ENCODE measurements at regions not wholly inside any gene's neighbourhood (a gene's known extent, or its start where the extent isn't known, plus 50 kb on each side); places are given as distances from the start of the nearest gene placed in this dataset.
"Not testable (repeated sequence)": the region's sequence is repeated elsewhere in the genome, so short reads cannot be mapped to it uniquely, and the experiment has no call there.

DNA sequence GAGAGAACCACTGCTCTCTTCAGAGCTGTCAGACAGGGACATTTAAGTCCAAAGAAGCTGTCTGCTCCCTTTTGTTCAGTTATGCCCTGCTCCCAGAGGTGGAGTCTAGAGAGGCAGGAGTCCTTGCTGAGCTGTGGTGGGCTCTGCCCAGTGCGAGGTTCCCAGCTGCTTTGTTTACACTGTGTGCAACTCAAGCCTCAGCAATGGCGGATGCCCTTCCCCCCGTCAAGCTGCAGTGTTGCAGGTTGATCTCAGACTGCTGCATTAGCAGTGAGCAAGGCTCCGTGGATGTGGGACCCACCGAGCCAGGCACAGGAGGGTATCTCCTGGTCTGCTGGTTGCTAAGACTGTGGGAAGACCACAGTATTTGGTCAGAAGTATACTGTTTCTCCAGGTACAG lies 438.9 kb downstream of the ARL4A start:
- no peak overlapping the region for H3K9ac ChIP-seq (ENCODE audit: low read depth, low read length)
- no peaks in the 10 kb centered on the region for H3K36me3 ChIP-seq (ENCODE audit: insufficient read depth, low read length)
- no peaks in the 10 kb centered on the region for H3K9me3 ChIP-seq (ENCODE audit: control insufficient read depth, insufficient read depth, low read length)
- H3K4me1 ChIP-seq (ENCODE audit: insufficient read depth, low read length) = no peaks in the 10 kb centered on the region

DNA sequence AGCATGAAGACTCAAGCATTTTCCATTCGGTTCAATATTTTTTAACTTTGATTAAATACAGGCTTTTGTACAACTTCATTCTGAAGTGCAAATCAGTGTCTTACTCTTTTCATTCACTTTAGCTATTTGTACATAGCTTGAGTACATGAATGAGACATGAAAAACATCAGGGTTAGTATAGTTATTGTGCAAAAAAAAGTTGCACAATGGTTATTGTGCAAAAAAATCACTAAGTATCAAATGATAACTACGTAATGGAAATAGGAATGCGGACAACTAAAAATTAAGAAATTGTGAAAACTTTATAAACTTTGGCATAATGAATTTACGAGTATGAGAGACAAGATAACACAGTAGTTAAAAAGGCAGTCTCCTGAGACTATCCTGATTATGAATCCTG lies 442.9 kb downstream of the ARL4A start:
- Histone ChIP-seq H3K4me1 (ENCODE audit: insufficient read depth, low read length) (no peaks in the 10 kb centered on the region), H3K9ac (ENCODE audit: low read depth, low read length) (no peak overlapping the region), H3K36me3 (ENCODE audit: insufficient read depth, low read length) (no peaks in the 10 kb centered on the region)

DNA sequence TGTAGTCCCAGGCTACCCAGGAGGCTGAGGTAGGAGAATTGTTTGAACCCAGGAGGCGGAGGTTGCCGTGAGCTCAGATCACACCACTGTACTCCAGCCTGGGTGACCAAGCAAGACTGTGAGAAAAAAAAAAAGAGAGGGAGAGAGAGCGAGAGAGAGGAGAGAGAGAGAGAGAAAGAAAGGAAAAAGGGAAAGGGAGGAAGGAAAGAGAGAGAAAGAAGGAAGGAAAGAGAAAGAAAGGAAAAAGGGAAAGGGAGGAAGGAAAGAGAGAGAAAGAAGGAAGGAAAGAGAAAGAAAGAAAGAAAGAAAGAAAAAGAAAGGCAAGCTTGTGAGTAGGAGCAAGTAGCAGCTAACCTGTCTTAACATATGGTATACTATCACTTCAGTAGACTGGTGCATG lies 443.5 kb downstream of the ARL4A start:
- H3K9ac ChIP-seq (ENCODE audit: low read depth, low read length); H3K9me3 ChIP-seq (ENCODE audit: control insufficient read depth, insufficient read depth, low read length); H3K4me1 ChIP-seq (ENCODE audit: insufficient read depth, low read length); H3K36me3 ChIP-seq (ENCODE audit: insufficient read depth, low read length): not testable (repeated sequence)

More for the DNA sequence above, 442.9 kb downstream of the ARL4A start:
- H3K9me3 ChIP-seq (ENCODE audit: control insufficient read depth, insufficient read depth, low read length) = no peaks in the 10 kb centered on the region

DNA sequence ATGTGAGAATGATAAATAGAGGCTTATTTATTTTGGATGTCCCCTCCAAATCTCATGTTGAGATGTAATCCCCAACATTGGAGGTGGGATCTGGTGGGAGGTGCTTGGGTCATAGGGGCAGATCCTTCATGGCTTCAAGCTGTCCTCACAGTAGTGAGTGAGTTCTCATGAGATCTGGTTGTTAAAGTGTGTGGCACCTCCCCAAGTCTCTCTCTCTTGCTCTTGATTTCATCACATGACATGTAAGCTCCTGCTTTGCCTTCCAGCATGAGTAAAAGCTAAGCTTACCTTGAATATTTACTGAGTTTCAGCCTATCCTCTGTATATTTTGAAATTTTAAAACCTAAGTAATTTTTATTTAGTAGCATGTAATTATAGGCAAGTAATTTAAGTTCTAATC lies 444.9 kb downstream of the ARL4A start:
- no peak overlapping the region for H3K9ac ChIP-seq (ENCODE audit: low read depth, low read length)
- H3K4me1 ChIP-seq (ENCODE audit: insufficient read depth, low read length) = no peaks in the 10 kb centered on the region
- no peaks in the 10 kb centered on the region for H3K36me3 ChIP-seq (ENCODE audit: insufficient read depth, low read length)
- no peaks in the 10 kb centered on the region for H3K9me3 ChIP-seq (ENCODE audit: control insufficient read depth, insufficient read depth, low read length)

DNA sequence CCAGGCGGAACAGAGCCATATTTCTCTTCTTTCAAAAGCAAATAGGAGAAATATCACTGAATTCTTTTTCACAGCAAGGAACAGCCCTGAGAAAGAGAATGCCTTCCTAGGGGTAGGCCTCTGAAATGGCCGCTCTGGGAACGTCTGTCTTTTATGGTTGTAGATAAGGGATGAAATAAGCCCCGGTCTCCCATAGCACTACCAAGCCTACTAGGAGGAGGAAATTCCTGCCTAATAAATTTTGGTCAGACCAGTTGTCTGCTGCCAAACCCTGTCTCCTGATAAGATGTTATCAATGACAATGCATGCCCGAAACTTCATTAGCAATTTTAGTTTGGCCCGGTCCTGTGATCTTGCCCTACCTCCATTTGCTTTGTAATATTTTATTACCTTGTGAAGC lies 448.9 kb downstream of the ARL4A start:
- not testable (repeated sequence) for H3K4me1 ChIP-seq (ENCODE audit: insufficient read depth, low read length); H3K36me3 ChIP-seq (ENCODE audit: insufficient read depth, low read length); H3K9ac ChIP-seq (ENCODE audit: low read depth, low read length); H3K9me3 ChIP-seq (ENCODE audit: control insufficient read depth, insufficient read depth, low read length)

DNA sequence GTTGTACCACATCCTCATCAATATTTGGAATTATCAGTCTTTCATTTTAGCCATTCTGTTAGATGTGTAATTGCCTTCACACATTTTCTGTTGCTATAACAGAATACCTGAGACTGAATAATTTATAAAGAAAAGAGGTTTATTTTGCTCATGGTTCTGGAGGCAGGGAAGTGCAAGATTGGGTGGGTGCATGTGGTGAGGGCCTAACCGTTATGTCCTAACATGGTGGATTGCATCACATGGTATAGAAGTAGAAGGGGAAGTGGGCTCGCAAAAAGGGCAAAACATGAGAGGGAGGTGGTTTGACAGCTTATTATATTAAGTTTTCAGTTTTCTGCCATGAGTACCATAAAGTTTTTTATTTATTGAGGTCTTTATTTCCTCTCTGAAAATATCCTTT lies 452.0 kb downstream of the ARL4A start:
- Histone ChIP-seq H3K9ac (ENCODE audit: low read depth, low read length) (no peak overlapping the region), H3K4me1 (ENCODE audit: insufficient read depth, low read length) (no peaks in the 10 kb centered on the region), H3K36me3 (ENCODE audit: insufficient read depth, low read length) (no peaks in the 10 kb centered on the region; the same call in 1 of the 2 replicates), H3K9me3 (ENCODE audit: control insufficient read depth, insufficient read depth, low read length) (no peaks in the 10 kb centered on the region)

DNA sequence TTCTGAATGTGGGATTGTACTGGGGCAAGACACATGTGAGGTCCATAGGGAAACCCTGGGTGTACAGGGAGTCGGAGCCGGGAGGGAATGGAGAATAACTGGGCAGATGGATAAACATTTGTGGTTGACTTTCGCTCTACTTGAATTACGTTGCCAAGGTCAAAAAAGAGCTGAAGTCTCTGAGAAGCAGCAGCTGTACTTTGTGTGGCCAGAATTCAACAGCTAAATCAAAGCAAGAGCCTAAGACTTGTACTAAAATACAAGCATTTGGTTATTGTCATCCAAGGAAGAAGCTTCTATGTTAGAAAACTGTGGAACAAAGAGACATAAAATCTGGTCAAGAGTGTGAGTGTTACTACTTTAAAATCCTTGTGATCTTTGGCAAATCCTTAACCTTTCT lies 457.2 kb downstream of the ARL4A start:
- Histone ChIP-seq H3K9ac (ENCODE audit: low read depth, low read length) (no peak overlapping the region), H3K9me3 (ENCODE audit: control insufficient read depth, insufficient read depth, low read length) (no peaks in the 10 kb centered on the region), H3K36me3 (ENCODE audit: insufficient read depth, low read length) (no peaks in the 10 kb centered on the region), H3K4me1 (ENCODE audit: insufficient read depth, low read length) (no peaks in the 10 kb centered on the region)

DNA sequence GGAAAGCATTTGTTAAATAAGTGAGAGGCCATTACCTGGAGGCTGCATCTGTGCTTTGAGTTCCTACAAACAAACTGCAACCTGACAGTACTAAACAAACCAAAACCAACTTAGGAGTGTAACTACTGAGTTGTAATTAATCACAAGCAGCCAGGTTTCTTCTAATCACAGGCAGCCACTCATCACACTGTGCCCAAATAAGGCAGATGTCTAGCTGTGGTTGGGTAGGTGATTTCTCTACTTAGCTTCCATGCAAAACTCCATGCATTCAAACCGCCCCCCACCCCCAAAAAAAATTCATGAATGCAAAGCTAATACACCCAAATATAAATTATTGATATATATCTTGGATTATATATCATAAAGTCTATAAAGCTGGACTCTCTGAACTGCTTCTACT lies 461.1 kb downstream of the ARL4A start:
- Histone ChIP-seq H3K36me3 (ENCODE audit: insufficient read depth, low read length) (no peaks in the 10 kb centered on the region), H3K9ac (ENCODE audit: low read depth, low read length) (no peak overlapping the region), H3K9me3 (ENCODE audit: control insufficient read depth, insufficient read depth, low read length) (no peaks in the 10 kb centered on the region), H3K4me1 (ENCODE audit: insufficient read depth, low read length) (peaks cover 6% of the 10 kb centered on the region; the same call in 1 of the 2 replicates)

DNA sequence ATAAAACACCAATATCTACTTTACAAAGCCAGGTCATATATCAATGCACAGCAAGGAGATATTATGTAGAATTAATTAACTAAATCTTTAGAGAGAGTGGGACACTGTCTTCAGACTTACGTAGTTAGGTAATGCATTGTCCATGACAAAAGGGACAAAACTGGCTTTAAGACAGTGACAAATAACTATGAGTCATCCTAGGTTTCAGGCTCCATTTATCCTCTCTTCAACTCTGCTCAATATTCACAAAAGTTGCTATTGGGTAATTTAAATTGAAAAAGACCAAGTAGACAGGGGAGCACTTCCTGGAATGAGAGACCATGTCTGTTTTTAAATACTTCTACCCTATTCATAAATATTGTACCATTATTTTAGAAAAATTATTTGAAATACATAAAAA lies 464.5 kb downstream of the ARL4A start:
- H3K36me3 ChIP-seq (ENCODE audit: insufficient read depth, low read length) = no peaks in the 10 kb centered on the region
- peaks cover 6% of the 10 kb centered on the region; the same call in 1 of the 2 replicates for H3K4me1 ChIP-seq (ENCODE audit: insufficient read depth, low read length)
- H3K9me3 ChIP-seq (ENCODE audit: control insufficient read depth, insufficient read depth, low read length) = no peaks in the 10 kb centered on the region
- H3K9ac ChIP-seq (ENCODE audit: low read depth, low read length) = no peak overlapping the region

DNA sequence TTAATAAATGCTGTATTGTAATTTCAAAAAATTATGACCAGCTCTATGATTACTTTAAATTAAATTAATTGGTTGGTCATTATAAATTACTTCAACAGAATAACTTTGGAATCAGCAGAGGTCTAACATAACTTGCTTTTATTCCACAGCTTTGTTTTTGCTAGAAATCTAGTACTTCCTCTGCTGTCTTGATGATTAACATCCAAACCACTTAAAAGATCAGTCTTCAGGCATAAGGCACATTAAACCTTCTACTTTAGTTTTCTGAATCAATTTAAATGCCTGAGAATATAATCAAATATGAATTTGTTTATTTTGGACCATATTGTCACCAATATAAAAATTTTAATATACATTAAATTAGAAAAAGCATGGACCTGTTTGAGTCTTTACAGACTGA lies 465.3 kb downstream of the ARL4A start:
- Histone ChIP-seq H3K36me3 (ENCODE audit: insufficient read depth, low read length) (no peaks in the 10 kb centered on the region), H3K4me1 (ENCODE audit: insufficient read depth, low read length) (peaks cover 6% of the 10 kb centered on the region; the same call in 1 of the 2 replicates), H3K9me3 (ENCODE audit: control insufficient read depth, insufficient read depth, low read length) (no peaks in the 10 kb centered on the region), H3K9ac (ENCODE audit: low read depth, low read length) (no peak overlapping the region)

DNA sequence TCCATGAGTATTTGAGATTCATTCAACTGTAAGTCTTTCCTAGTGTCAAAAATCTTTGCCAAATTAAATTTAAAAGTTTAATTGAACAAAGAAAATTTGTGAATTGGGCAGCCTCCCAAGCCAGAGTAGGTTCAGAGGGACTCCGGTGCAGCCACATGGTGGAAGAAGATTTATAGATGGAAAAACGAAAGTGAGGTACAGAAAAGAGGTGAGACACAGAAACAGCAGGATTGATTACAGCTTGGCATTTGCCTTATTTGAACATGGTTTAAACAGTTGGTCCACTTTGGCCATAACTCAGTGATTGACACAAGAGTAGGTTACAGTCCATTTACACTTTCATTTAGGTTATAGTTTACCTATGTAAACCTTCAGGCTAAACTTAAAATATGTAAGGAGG lies 465.8 kb downstream of the ARL4A start:
- H3K4me1 ChIP-seq (ENCODE audit: insufficient read depth, low read length) = peaks cover 6% of the 10 kb centered on the region; the same call in 1 of the 2 replicates
- H3K9ac ChIP-seq (ENCODE audit: low read depth, low read length) = no peak overlapping the region
- no peaks in the 10 kb centered on the region for H3K9me3 ChIP-seq (ENCODE audit: control insufficient read depth, insufficient read depth, low read length)
- H3K36me3 ChIP-seq (ENCODE audit: insufficient read depth, low read length) = no peaks in the 10 kb centered on the region

DNA sequence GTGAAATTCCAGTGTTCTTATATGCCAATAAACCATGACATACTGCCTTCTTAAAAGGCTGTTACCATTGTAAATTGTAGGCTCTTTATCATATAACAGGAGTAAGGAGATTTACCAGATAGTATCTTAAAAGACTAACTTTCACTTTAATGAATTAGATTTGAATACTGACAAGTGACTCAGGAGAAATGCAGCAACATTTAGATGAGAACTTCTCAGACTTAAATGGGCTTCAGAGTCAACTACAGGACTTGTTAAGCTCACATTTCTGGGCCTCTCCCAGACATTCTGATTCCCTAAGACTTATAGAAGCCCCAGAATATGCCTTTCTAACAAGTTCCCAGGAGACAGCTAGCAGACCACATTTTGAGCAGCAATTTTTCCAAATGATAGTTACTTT lies 466.3 kb downstream of the ARL4A start:
- Histone ChIP-seq H3K9ac (ENCODE audit: low read depth, low read length) (no peak overlapping the region), H3K36me3 (ENCODE audit: insufficient read depth, low read length) (no peaks in the 10 kb centered on the region), H3K4me1 (ENCODE audit: insufficient read depth, low read length) (peaks cover 6% of the 10 kb centered on the region; the same call in 1 of the 2 replicates), H3K9me3 (ENCODE audit: control insufficient read depth, insufficient read depth, low read length) (no peaks in the 10 kb centered on the region)

DNA sequence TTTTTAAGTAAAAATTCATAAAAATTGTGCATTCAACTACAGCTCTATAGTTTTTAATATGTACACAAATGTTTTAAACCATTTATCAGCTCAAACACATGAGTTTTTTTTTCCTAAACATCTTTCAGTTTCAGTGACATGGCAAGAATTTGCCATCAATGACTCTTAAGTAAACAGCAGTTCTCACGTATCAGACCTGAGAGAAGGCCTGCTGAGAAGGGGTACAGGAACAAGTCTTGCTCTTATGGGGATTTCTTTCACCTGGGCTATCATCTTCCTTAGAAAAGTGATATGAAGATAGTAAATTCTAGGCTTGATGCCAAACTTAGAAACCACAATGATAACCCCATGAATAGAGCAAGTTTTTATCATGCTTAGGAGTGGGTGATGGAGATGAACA lies 467.8 kb downstream of the ARL4A start:
- no peak overlapping the region for H3K9ac ChIP-seq (ENCODE audit: low read depth, low read length)
- no peaks in the 10 kb centered on the region for H3K9me3 ChIP-seq (ENCODE audit: control insufficient read depth, insufficient read depth, low read length)
- no peaks in the 10 kb centered on the region for H3K36me3 ChIP-seq (ENCODE audit: insufficient read depth, low read length)
- H3K4me1 ChIP-seq (ENCODE audit: insufficient read depth, low read length) = peaks cover 6% of the 10 kb centered on the region; the same call in 1 of the 2 replicates

DNA sequence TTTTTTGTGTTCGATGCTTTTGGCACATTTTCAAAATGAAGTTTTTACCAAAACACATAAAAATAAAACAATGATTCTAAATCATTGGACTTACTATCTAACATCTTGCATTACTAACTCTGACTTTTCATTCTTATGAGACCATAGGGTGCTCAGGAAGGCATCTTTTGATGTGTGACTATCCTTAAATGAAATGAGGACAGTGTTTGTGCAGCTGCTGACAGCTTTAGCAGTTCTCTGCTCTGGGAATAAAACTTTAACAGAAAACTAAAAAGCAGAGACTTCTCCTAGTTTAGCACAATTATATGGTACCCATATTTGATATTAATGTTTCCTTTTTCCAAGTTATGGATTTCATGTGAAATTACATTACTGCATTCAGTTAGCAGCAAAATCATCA lies 471.6 kb downstream of the ARL4A start:
- no peaks in the 10 kb centered on the region for H3K9me3 ChIP-seq (ENCODE audit: control insufficient read depth, insufficient read depth, low read length)
- H3K36me3 ChIP-seq (ENCODE audit: insufficient read depth, low read length) = no peaks in the 10 kb centered on the region
- no peaks in the 10 kb centered on the region for H3K4me1 ChIP-seq (ENCODE audit: insufficient read depth, low read length)
- H3K9ac ChIP-seq (ENCODE audit: low read depth, low read length) = no peak overlapping the region

DNA sequence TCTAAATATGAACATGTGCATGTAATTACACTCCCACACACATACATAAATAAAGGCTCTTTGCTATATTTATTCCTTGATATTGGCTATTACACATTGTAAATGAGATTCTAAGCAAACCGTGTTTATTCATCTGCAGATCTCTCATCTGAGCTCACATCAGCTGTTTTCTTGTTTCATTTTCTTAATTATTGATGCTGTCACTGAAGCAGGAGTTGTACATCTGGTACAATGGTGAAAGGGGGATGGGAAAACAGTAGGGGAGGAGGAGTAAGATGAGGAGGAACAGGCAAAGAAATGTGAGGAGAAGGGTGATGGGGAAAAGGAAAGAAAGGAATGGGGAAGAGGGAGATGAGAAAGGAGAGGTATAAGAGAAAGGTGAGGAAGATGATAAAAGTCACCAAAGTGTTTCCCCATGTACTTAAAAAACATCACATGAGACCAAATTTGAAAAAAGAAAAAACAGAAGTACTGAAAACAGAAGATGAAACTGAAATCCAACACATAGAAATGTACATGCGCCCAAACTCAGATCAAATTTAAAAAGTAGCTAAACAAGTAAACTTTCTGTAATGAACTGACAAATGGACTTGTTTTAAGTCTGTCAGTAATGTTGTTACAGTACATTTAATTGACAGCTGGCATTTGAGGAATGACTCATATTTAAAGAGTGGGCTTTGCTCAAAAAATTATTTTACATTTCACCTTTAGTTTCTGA lies 472.2 kb downstream of the ARL4A start:
- H3K4me1 ChIP-seq (ENCODE audit: insufficient read depth, low read length) = no peaks in the 10 kb centered on the region
- no peaks in the 10 kb centered on the region for H3K36me3 ChIP-seq (ENCODE audit: insufficient read depth, low read length)
- no peaks in the 10 kb centered on the region for H3K9me3 ChIP-seq (ENCODE audit: control insufficient read depth, insufficient read depth, low read length)
- H3K9ac ChIP-seq (ENCODE audit: low read depth, low read length) = no peak overlapping the region
